ENCODE measurements at regions not wholly inside any gene's neighbourhood (a gene's known extent, or its start where the extent isn't known, plus 50 kb on each side); places are given as distances from the start of the nearest gene placed in this dataset.
"Not testable (repeated sequence)": the region's sequence is repeated elsewhere in the genome, so short reads cannot be mapped to it uniquely, and the experiment has no call there.

GRCh38 chr9:85471791-85472190, 270.0 kb downstream of the AGTPBP1 start:
- no peak for TF ChIP-seq CTCF (IDR thresholded peaks at IDR 0.05)
- Histone ChIP-seq H3K4me3 (no peak overlapping the region), H3K27me3 (no peaks in the 10 kb centered on the region), H3K27ac (no peak overlapping the region), H3K4me1 (no peaks in the 10 kb centered on the region), H3K9me3 (no peaks in the 10 kb centered on the region), H3K36me3 (no peaks in the 10 kb centered on the region)
- DNase-seq (ENCODE audit: low spot score): no peak

- DNase-seq (ENCODE audit: low spot score): no peak
- no peaks in the 10 kb centered on the region for H3K36me3 ChIP-seq
Measured at GRCh38 chr9:85469041-85469440, 272.7 kb downstream of the AGTPBP1 start.

GRCh38 chr9:85466834-85467233, 274.9 kb downstream of the AGTPBP1 start:
- no peaks in the 10 kb centered on the region for H3K4me1 ChIP-seq
- H3K27ac ChIP-seq: no peak overlapping the region
- no peaks in the 10 kb centered on the region for H3K36me3 ChIP-seq
- no peak for TF ChIP-seq CTCF (IDR thresholded peaks at IDR 0.05)
- no peak for DNase-seq (ENCODE audit: low spot score)
- H3K9me3 ChIP-seq: no peaks in the 10 kb centered on the region
- no peak overlapping the region for H3K4me3 ChIP-seq
- no peaks in the 10 kb centered on the region for H3K27me3 ChIP-seq

More at GRCh38 chr9:85469041-85469440, 272.7 kb downstream of the AGTPBP1 start:
- Histone ChIP-seq H3K27me3 (no peaks in the 10 kb centered on the region), H3K9me3 (no peaks in the 10 kb centered on the region), H3K4me3 (no peak overlapping the region), H3K27ac (no peak overlapping the region), H3K4me1 (no peaks in the 10 kb centered on the region)
- no peak for TF ChIP-seq CTCF (IDR thresholded peaks at IDR 0.05)

- not testable (repeated sequence) for H3K27me3 ChIP-seq; DNase-seq (ENCODE audit: low spot score); H3K4me3 ChIP-seq; H3K4me1 ChIP-seq; H3K27ac ChIP-seq; H3K36me3 ChIP-seq; H3K9me3 ChIP-seq
Measured at GRCh38 chr9:85458114-85458864, 283.5 kb downstream of the AGTPBP1 start.

- no peak for DNase-seq (ENCODE audit: low spot score)
- Histone ChIP-seq H3K4me1 (no peaks in the 10 kb centered on the region), H3K27me3 (no peaks in the 10 kb centered on the region), H3K9me3 (peaks cover 0 to 7% of the 10 kb centered on the region in 2 donors), H3K36me3 (no peaks in the 10 kb centered on the region), H3K27ac (no peak overlapping the region), H3K4me3 (no peak overlapping the region)
- TF ChIP-seq CTCF (IDR thresholded peaks at IDR 0.05): no peak
Measured at GRCh38 chr9:85453850-85454249, 287.9 kb downstream of the AGTPBP1 start.

- no peaks in the 10 kb centered on the region for H3K27me3 ChIP-seq
- no peak overlapping the region for H3K4me3 ChIP-seq
- H3K4me1 ChIP-seq: no peaks in the 10 kb centered on the region
- H3K27ac ChIP-seq: no peak overlapping the region
- no peaks in the 10 kb centered on the region for H3K36me3 ChIP-seq
- H3K9me3 ChIP-seq: peaks cover 0 to 7% of the 10 kb centered on the region in 2 donors
- DNase-seq (ENCODE audit: low spot score): no peak
- TF ChIP-seq CTCF (IDR thresholded peaks at IDR 0.05): no peak
Measured at GRCh38 chr9:85452841-85453240, 288.9 kb downstream of the AGTPBP1 start.
